NOMO-1 treated with dmso at 0.1 percent for 144 hours (cell line): ENCODE measurements at regions not wholly inside any gene's neighbourhood (a gene's known extent, or its start where the extent isn't known, plus 50 kb on each side); places are given as distances from the start of the nearest gene placed in this dataset.

Experiments
- DNase-seq: peaks from one replicate; lab custom pipeline; 2025; ENCODE audit not compliant: unreplicated experiment; lab: John Stamatoyannopoulos, UW

DNA sequence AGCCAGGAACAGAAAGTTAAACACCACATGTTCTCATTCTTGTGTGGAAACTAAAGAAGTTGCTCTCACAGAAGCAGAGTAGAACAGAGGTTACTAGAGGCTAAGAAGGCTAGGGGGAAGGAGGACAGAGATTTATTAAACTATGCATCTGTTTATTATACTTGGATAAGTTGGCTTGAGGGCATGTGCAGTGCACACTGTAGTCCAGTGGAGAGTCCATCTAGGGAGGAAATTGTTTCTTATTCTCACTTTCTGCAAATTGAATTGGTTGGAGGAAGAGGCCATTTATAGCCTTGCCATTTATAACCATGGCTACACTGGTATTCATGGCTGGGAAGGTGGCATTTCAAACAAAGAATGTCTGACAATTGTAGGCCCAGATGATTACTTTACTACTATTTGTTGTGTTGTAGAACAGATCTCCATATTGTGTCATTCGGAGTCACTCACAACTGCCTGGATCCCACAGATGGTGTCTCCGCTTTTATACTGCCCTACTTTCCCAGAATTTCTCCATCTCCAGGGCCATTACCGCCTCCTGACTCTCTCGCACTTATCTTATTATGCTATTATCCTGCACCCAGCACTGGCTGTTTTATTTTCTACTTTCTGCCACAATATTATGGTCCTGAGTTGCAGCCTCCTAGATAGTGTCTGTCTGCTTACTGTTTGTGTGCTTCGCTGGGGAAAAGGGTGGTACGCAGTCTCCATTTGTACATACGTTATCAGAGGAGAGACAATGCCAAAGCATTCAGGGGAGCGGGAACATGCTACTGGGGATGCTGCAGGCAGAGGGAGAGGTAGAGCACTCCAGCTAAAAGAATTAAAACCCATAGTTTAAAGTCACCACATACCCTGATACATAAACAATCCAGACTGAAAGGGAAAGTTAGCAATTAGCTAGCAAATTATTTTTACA lies 169.3 kb upstream of the BLID start:
- no peak for DNase-seq

DNA sequence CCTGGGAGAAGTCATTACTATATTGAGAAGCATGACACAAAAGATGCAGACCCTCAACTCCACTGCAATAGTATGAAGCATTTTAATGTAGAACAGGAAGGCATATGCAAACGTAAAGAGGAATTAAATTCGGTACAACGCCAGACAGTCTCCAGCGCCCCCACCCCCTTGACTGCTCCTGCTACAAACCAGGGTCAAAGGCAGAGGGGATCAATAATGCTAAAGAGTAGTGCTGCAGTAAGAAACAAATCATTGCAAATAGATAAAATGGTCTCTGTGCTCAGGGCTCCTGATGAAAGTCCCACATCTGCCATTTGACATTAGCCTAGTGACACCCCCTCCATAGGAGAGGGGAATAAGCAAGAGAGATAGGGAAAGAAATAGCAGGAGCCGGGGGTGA lies 164.9 kb upstream of the BLID start:
- no peak for DNase-seq

- DNase-seq, result no peak
Measured at GRCh38 chr11:122279194-122279593, 163.2 kb upstream of the BLID start.

GRCh38 chr11:122277493-122277892 lies 161.5 kb upstream of the BLID start:
- DNase-seq, result no peak

- DNase-seq, result no peak
Measured at GRCh38 chr11:122276221-122276620, 160.2 kb upstream of the BLID start.

DNA sequence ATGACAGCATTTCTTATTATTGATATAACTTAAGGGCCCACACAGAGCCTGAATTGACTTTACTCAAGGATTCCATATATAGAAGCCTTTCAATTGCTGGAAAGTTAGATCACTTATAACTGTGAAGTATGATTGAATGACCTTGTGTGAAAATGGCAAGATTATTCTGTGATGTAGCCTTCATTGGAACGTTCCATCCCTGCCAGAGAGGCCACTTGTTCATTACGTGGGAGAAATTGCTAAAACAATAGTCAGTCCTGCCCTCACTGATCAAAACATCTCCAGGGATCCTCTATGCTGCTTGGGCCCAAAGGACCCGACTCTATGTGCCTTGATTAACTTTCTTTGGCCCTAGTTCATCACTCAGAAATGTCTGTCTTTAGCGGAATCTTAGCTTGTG lies 159.5 kb upstream of the BLID start:
- no peak for DNase-seq

DNA sequence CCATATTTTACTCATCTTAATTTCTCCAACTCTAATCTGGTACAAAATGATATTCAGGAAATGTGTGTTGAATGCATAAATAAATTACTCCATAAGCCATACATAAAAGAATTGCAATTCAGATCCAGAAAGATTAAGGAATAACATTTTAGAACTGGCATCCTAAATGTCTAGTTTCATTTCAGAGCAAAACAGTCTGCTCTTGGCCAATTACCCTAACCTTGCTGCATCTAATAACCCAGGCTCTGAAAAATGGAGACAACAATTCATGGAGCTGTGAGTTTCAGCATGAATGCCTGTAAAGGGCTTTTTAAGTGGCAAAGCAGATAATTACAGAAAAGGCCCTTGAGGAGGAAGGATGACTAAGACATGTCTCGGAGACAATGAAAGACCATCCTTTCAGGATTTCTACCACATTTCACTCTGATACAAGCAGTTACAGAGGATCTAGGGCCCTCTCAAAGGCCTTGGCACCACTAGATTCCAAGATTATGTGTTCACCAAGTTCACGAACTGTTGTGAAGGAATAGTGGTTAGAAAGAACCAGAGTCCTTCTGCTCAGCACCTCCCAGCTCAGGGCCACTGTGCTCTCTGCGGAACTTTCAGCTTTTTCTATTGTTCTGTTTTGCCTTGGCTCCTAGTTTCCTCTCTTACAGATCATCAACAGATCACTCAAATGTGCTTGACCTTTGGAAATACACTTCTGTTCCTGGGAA lies 157.6 kb upstream of the BLID start:
- DNase-seq, result no peak

DNA sequence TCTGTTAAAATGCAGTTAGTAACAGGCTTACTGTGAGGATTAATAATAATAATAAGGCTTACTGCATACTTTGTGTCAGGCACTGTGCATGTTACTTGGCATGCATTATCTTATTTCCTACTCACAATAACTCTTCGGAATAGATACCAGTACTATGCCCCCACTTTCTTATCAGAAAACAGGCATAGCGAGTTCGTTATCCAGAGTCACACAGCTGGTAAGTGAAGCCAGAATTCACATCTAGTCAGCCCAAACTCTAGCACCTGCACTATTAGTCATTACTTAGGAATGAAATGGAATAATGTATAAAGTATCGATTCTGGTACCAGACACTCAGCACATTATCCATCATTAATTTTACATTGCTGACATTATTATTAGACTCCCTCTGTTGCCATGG lies 155.7 kb upstream of the BLID start:
- DNase-seq, result no peak

DNA sequence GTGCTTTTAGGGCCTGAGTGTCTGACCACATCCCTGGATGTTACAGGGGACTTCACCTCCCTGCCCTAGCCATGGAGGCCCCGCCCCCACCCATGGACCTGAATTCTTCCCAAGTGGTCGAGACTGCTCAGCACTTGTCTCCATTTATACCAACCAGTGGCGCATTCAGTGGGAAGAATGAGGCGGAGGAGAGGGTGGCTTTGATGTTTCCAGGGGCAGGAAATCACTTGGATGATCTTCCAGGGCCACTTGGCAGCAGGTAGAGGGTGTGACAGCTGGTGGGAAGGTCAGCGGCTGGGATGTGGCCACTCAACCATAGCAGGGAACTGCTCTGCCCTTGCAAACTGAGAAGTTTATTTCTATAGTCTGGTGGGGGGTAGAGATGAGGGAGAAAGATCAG lies 155.1 kb upstream of the BLID start:
- no peak for DNase-seq

DNA sequence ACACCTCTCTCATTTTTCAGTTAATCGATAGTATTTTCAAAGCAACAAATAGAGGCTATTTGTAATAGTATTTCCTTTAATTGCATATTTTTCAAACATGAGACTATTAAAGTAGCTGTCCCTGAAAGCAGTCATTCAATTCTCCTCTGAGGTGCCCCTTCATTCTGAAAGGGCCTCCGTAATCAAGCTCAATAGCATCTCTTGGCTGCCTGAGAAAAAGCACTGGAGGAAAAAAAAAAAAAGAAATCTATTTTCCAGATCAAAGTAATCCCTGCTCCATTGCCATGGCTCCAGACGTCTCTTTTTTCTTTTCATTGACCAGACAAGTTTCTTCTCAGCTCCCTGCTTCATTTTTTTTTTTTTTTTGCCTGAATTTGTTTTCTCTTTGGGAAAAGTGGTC lies 154.5 kb upstream of the BLID start:
- DNase-seq, result no peak

DNA sequence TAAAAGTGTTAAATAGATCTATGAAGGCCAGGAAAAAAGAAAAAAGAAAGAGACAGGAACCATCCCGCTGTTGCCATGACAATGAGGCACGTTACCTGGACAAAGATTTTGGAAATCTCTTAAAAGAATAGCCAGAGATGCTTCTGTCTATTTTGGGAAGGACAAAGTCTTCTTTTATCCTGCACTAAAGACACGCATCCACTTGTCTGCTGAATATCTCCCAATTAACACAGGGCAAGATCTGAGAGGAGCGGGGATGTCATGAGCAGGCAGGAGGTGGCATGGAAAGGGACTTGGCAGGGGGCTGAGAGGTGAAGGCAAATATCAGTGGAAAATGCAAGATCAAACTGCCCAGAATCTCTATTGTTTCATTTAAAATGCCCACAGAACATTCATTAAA lies 153.8 kb upstream of the BLID start:
- DNase-seq, result no peak

GRCh38 chr11:122268601-122269130 lies 152.7 kb upstream of the BLID start:
- no peak for DNase-seq

DNA sequence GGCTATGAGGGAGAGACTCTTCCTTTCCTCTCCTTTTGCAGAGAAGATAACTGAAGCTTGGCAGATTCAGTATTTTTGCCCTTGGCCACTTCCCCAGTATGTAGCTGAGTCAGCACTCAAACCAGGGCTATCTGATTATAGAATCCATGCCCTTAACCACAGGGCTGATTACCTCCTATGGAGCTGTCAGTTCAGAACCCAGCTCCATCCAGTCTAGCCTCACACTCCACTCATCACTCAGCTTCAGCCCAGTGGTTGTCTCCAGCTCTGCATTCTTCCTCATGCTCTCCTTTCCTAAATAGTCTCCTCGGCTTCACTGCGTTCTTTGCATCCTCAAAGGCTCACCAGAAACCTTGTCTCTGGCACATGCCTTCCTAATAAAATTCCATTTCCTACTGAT lies 151.6 kb upstream of the BLID start:
- DNase-seq, result no peak

DNA sequence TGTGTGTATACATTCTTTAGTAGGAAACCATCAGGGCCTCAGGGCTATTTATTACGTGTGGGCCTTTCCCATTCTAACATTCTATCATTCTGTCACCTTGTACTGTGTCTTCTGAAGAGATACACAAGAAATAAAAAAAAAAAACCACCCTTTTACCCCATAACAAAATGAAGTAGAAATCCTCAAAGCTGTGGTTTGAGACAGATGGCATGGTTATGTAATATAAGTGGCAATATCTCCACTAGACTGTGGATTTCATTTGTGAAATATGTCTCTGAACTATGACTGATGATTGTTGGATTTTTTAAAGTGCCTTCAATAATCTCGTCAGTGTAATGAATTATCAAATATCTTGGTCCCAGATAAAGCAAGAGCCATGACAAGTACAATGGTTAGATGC lies 150.0 kb upstream of the BLID start:
- DNase-seq, result no peak

- no peak for DNase-seq
Measured at GRCh38 chr11:122264121-122264520, 148.1 kb upstream of the BLID start.

GRCh38 chr11:122261546-122261945 lies 145.5 kb upstream of the BLID start:
- no peak for DNase-seq

DNA sequence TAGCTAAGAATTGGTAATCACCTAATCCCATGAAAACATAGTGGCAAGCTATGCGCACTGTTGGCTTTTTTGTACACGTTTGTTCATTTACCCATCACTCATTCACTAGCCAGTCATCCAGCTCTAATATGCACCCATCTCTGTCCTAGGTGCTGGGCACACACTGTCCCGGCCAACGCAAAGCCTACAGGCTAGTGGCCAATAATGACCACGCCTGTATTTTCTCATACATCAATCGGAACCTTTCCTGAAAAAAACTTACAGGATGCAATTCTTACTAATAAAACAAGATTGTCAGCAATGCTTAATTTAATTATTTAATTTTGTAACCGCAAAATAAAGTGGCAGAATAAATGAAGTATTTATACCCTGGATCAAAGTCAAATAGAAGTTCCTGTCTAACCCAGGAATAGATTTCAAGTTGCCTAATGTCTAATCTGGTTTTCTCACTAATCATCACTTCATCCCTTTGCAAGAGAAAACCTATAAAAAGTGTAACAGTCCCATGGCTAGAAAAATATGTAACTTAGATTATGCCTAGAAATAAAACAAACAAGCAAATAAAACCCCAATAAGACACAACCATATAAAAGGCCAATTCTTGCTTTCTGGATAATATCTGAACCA lies 143.3 kb upstream of the BLID start:
- DNase-seq, result no peak

GRCh38 chr11:122258446-122259194 lies 142.6 kb upstream of the BLID start:
- peak; percentile 56 for DNase-seq

DNA sequence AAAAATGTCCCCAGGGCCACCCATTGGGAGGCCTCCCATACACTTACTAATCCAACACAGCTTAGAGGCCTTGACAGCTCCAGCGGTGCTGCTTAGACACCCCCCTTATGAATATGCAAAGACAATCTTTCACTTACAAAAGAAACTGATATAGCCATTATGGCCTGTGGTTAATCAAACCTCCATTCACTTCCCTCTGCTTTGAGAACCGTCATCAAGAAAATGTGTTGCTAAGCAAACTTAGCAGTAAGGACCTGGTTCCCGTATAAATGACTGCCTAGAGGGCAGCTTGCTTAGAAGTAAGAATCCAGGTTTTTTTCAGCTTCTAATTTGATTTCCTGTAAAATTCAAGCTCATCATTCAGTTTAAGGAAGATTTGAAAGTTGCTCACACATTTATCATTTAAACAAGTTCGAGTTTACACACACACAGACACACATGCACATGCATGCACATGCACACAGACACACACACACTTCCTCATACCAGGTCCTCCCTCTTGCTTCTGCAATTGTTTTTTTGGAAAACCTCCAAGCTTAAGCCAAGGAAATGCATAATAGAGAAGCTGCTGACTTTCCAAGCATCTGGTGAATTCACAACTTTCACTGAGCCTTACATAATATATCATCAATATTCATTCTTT lies 137.7 kb upstream of the BLID start:
- DNase-seq, result peak; percentile 80

DNA sequence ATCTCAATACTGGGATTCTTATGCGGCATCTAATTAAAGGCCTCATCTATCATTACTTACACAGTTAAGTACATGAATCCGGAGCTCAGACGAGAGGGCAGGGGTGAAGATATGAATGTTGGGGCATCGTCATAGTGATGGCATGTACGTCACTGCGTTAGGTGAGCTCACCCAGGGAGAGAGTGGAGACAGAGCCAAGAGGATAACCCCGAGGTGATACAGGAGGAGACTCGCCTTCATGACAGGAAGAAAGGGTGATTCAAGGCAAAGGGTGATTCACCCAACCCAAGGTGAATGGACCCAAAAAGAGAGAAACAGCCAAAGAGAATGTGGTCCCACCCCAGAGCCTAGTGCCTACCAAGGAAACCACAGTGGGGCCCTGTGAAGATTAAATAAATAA lies 132.9 kb upstream of the BLID start:
- DNase-seq, result no peak

- no peak for DNase-seq
Measured at GRCh38 chr11:122248131-122248530, 132.1 kb upstream of the BLID start.
